ELR (cell line): ENCODE measurements at regions not wholly inside any gene's neighbourhood (a gene's known extent, or its start where the extent isn't known, plus 50 kb on each side); places are given as distances from the start of the nearest gene placed in this dataset.

Experiments
- DNase-seq: peaks from one replicate; pipeline ENCODE4 v3.0.0-alpha.2; 2015; ENCODE audit warnings: low read depth

- no peak for DNase-seq
Observed at GRCh38 chr6:3524456-3524855, 67.6 kb upstream of the SLC22A23 start.

GRCh38 chr6:3523966-3524365 is 67.1 kb upstream of the SLC22A23 start:
- no peak for DNase-seq

GRCh38 chr6:3523271-3523670 is 66.4 kb upstream of the SLC22A23 start:
- no peak for DNase-seq

- DNase-seq: peak; percentile 74
Observed at GRCh38 chr6:3522561-3523260, 65.9 kb upstream of the SLC22A23 start.

- no peak for DNase-seq
Observed at GRCh38 chr6:3520281-3521230, 63.7 kb upstream of the SLC22A23 start.

- DNase-seq: peak; percentile 95
Observed at GRCh38 chr6:3518356-3519190, 61.7 kb upstream of the SLC22A23 start.

GRCh38 chr6:3517350-3517749 is 60.5 kb upstream of the SLC22A23 start:
- DNase-seq: peak; percentile 90

GRCh38 chr6:3516092-3516491 is 59.2 kb upstream of the SLC22A23 start:
- DNase-seq: peak; percentile 42

- DNase-seq: no peak
Observed at GRCh38 chr6:3515669-3516068, 58.8 kb upstream of the SLC22A23 start.

GRCh38 chr6:3513416-3513815 is 56.6 kb upstream of the SLC22A23 start:
- no peak for DNase-seq

- no peak for DNase-seq
Observed at GRCh38 chr6:3512832-3513231, 56.0 kb upstream of the SLC22A23 start.

GRCh38 chr6:3510617-3511016 is 53.8 kb upstream of the SLC22A23 start:
- DNase-seq: no peak

GRCh38 chr6:3510178-3510577 is 53.3 kb upstream of the SLC22A23 start:
- no peak for DNase-seq

- DNase-seq: peak; percentile 49
Observed at GRCh38 chr6:3509336-3509735, 52.5 kb upstream of the SLC22A23 start.

GRCh38 chr6:3506751-3507383 is 50.0 kb upstream of the SLC22A23 start:
- no peak for DNase-seq
